GM18505 (cell line): ENCODE measurements at regions not wholly inside any gene's neighbourhood (a gene's known extent, or its start where the extent isn't known, plus 50 kb on each side); places are given as distances from the start of the nearest gene placed in this dataset.

Experiments used
- ATAC-seq: cut with Tn5 transposase; IDR thresholded peaks from one replicate; pipeline ENCODE4 v1.9.1; 2021; ENCODE audit not compliant: unreplicated experiment
- POLR2A ChIP-seq: IDR thresholded peaks from 4 replicates; pipeline ENCODE4 v1.6.1; 2011; ENCODE audit warnings: borderline replicate concordance; ENCODE audit not compliant: insufficient read depth, insufficient read length; ENCODE audit errors: extremely low read depth

DNA sequence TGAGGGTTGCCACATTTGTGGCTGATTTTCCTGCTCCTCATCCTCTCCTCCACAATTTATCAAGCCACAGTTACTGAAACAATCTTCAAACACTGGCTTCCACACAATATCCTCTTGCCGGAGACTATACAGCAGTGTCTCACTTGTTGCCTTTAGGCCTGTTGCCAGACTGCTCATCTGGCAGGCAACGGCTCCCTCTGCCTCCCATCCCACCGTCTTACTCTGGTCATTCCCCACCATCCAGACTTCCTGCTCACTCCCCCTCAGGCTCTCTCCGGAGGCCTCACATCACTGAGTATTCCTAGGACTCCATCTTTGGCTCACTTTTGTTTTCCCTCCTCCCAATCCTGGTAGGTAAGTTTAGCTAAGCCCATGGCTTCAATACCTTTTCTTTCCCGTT lies 301.9 kb downstream of the IL20RB start:
- ATAC-seq, result no peak
- no peak for TF ChIP-seq POLR2A

DNA sequence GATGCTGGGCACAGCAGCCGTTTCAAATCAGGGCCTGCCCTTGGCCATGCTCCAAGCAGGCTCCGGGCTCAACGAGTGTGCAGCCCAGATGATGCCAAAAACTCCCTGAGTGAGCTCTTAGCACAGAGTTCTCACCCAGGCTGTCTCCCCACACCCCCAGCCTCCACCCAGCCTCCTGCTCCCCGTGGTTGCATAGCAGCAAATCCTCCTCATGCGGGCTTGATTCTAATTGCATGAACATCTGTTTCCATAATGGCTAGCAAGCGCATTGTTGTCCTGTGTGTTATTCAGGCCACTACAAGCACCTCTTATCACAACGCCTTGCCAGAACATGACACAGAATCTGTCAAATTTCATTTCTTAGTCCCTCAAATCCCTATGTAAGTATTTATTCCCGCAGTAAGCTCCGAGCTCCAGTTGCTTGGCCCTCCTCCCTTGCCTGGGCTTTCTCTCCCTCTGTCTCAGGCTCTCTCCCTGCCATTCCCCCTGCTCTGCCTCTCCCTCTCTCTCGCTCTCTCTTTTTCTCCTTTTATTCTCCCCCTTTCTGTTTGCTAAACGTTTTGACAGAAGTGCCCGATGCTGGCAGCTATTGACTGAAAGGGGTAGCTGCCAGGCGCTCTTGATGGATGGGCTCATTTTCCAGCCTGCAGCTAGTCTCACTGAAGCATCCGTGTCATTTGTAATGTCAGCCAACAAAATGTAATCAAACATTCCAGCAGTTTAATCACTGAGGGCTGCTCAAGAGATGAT lies 306.5 kb downstream of the IL20RB start:
- no peak for ATAC-seq
- no peak for TF ChIP-seq POLR2A

DNA sequence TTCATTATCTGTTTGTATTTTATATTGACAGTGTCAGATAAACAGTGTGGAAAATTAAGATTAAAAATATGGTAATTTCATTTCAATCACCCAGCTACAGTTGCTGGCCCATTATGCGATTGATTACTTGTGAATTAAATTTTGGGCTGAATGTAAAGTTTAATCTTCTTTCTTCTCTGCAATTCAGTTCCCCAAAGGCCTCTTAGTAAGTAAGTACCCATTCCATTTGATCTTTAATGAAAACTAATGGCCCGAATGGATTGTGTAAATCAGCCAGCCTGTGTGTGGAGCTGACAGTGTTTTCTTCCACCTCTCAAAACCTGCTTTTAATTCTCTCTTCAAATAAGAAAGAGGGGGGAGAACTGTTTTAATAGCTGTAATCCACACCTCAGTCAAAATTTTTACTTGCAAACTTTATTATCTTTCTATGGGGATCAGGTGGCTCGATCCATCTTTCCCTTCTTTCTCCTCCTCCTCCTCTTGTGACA lies 307.1 kb downstream of the IL20RB start:
- ATAC-seq, result no peak
- no peak for TF ChIP-seq POLR2A

DNA sequence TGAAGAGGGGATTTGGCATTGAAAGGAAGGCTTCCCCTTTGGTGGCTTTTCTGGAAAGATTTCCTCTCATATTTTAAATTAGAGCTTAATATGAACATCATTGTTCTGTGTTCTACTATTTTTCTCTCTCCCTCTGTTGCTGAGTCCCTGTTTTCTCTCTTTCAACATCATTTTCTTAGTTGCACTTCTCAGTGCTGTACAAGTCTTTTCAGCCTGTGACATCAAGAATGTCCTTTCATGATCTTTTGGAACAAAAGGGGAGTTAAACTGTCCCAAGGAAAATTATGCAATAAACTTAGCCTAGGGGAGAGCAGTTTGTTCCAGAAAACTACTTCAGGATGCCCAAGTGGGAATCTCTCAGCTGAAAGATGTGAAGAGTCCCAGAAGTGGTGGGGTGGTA lies 325.1 kb downstream of the IL20RB start:
- no peak for TF ChIP-seq POLR2A
- ATAC-seq, result no peak

DNA sequence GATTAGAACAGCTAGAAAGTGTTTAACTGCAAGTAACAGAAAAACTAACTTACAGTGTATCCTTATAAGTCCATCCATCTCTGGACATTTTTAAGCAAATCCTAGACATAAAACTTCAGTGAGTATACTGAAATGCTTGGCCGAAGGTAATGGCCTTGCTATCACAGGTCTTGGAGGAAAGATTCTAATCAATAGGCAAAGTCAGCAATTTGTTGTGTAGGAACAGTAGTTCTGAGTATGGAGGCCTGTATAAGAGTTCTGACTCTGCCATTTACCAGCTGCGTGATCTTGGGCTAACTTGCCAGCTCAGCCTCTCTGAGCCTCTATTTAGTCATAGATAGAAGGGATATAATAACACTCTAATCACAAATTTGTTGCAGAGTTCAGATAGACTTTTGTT lies 328.1 kb downstream of the IL20RB start:
- no peak for ATAC-seq
- no peak for TF ChIP-seq POLR2A

DNA sequence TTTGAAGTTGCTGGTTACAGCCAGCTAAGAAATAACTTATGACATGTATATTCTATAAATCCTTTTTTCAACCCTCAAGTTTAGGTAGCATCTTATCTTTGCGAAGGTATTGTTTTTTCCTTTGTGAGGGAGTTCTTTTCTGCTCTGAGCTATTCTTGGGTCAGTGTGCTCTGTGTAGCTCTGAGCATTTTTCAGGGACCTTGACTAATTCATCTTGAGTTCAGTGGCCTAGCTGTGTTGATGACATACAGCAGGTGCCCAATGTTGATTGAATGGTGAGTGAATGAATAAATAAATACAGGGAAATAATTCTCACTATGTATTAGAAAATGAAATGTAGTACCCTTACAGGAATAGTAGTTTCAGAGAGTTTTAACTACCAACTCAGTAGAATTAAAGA lies 335.3 kb downstream of the IL20RB start:
- ATAC-seq, result no peak
- TF ChIP-seq POLR2A, result no peak

DNA sequence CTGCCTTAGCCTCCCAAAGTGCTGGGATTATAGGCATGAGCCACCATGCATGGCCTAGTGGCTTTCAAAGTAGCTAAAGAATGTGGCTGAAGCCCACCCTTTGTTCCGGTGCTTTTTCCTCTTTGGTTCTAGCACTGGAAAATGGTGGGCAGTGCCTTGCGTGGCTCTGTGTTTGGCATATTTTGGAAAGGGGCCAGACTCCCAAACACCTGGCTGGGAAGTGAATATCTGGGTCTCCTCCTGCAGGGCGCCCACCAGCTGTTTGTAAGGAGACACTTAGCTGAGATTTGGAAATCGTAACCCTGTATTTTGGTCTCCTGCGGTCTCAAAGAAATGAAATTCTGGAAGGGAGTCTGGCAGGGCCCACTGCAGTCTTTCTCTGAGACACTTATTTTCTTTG lies 336.4 kb downstream of the IL20RB start:
- ATAC-seq, result no peak
- TF ChIP-seq POLR2A, result no peak

DNA sequence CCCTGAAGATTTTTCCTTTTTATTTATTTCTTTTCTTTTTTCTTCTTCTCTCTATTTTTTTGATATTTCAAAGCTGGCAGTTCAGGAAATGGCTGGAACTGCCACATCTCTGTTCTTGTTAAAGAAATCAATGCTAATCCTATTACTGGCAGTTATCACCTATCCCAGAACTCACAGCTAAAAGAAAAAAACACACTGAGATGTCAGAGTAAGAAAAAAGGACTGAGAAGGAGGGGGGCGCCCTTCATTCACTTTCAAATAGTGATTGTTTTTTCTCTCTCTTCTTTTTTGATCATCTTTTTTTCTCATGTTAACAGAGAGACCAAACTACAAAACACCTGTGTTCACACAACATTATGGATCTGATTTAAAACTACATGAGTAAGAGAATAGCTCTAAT lies 337.1 kb downstream of the IL20RB start:
- no peak for TF ChIP-seq POLR2A
- no peak for ATAC-seq

DNA sequence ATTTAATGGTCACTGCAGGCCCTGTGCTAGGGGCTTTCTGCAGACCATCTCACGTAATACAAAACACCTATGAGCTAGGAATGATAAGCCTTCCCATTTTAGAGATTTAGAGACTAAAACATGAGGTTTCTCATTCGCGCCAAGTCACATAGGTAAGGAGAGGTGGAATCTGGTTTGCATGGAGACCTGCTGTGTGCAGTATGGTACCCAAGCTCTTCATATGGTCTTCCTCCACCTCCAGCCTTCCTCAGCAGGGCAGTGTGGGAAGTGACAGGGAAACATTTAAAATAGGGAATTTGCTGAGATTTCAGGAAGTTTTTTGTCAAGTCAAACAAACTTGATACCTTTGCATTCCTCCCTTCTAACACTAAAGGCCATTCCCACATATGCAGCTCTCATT lies 337.6 kb downstream of the IL20RB start:
- no peak for ATAC-seq
- TF ChIP-seq POLR2A, result no peak

DNA sequence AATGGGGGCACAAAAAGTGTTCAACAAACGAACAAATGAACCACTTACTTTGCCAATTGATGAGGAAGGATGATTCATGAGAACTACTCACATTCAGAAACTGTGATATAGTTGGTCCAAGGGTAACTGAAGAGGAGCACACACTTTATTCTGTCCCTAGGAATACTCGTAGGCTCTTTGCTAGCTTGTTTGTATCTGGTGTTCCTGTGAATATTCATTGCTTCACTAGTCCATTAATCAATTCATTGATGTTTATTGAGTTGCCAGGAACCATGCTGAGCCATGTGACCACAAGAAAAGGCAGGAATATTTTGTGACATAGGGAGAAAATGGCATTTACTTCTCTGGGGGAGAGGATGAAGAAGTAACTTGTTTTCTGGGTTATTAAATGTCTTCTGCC lies 338.3 kb downstream of the IL20RB start:
- ATAC-seq, result no peak
- no peak for TF ChIP-seq POLR2A

DNA sequence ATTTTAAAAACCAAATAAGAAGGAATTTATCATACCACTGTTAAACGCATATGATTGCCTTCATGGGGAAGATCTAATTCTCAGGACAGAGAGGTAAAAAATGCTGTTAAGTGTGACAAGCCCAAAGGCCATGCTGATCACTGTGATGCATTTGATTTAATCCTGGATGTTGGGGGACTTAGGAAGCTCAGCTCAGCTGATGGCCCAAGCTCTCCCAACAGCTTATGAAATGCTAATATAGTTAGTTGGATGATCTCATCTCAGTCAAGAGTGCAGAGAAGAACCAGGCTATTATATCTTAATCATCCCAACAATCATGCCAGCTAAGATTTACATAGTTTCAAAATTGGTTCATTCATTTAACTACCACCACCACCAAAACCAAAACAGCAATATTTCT lies 340.0 kb downstream of the IL20RB start:
- TF ChIP-seq POLR2A, result no peak
- no peak for ATAC-seq

DNA sequence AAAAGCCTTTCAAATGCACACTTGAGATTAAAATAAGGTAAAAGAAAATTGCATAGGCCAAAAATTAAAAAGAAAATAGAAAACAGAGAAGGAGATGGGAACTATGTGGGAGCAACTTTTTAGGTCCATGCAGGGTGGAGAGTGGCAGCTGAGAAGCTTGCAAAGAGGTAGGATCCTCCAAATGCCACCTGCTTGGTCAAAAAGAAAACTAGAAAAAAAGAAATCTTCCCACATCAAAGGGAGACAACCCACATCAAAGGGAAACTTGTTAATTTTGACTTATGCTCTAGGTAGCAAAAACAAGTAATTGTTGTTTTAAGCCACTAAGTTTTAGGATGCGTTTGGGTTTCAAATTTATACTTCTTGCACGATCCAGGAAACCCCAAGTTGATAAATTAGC lies 342.9 kb downstream of the IL20RB start:
- ATAC-seq, result no peak
- TF ChIP-seq POLR2A, result no peak

DNA sequence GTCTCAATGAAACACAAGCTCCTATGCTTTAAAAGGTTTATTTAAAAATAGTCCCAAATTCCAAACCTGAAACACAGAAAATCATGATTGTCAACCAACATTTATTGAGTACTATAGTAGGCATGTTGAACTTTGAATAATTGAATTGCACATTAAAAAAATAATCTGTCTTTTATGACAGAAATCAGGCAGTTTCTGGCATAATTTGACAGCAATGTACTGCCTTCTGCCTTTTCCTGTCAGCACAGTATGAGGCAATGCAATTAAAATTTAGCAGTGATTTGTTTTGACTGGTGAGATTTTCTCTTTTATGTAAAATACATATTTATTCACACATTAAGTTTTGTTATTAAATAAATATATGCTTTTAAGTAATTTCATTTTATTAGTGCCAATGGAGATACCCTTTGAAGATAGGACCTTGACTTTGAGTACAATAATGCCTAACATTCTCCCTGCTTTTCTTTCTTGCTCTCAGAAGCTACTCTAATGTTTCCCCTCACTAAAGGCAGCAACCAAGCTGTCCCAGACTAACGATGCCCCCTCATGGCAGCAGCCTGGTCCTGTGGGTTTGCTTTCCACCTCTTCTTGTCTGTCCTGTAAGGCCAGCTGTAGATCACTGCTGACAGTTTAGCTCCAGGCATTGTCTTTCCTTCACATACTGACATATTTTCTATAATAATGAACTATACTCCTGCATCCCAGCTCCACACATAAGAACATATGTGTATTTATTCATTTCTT lies 346.7 kb downstream of the IL20RB start:
- no peak for ATAC-seq

DNA sequence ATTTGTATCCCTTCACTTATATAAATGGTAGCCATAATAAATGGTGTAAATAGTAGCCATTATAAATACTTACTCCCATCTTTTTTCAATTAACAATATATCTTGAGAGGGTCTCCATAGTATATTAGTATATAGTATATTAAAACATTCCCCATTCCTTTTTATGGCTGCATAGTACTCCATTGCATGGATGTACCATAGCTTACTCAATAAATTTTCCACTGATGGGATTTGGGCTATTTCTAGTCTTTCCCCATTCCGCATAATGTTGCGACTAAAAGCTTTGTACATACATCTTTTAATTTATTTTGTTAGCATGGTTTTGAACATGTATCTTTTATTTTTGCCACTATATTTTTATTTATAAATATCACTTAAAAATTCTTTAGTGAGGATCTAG lies 366.3 kb downstream of the IL20RB start:
- TF ChIP-seq POLR2A, result no peak
- ATAC-seq, result no peak

More for the DNA sequence above, 346.7 kb downstream of the IL20RB start:
- TF ChIP-seq POLR2A, result no peak
